NOMO-1 treated with dmso at 0.1 percent for 144 hours (cell line): ENCODE measurements at regions not wholly inside any gene's neighbourhood (a gene's known extent, or its start where the extent isn't known, plus 50 kb on each side); places are given as distances from the start of the nearest gene placed in this dataset.
"Not testable (repeated sequence)": the region's sequence is repeated elsewhere in the genome, so short reads cannot be mapped to it uniquely, and the experiment has no call there.

Source experiments
- DNase-seq: peaks from one replicate; lab custom pipeline; 2025; ENCODE audit not compliant: unreplicated experiment; lab: John Stamatoyannopoulos, UW

DNA sequence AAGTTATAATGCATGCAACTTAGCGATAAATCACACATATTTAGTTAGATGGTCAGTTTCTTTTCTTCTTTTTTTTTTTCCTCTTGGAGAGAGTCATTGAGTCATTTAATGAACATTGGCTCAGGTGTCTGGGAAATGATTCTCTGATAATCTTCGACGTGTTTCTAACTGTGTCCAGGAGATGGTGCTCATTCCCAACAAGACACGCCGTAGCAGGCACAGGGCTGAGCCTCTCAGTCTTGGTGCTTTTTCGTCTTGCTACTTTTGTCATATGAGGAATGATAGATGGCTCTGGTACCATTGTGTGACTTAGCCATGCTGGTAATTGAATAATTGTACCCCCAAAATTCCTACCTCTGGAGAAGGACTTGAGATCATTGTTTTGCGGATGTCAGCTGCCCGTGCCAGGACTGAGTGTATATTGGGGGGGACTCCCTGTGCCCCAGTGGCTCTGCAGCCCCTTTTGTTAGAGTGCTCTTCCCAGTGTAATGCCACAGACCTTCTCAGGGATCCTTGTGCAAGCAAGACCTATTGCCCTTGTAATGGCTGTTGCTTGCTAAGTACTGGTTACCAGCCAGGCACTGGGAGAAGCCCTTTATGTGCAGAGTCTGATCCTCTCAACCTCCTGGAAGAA is 107.6 kb upstream of the CYRIA start:
- DNase-seq = peak; percentile 15

DNA sequence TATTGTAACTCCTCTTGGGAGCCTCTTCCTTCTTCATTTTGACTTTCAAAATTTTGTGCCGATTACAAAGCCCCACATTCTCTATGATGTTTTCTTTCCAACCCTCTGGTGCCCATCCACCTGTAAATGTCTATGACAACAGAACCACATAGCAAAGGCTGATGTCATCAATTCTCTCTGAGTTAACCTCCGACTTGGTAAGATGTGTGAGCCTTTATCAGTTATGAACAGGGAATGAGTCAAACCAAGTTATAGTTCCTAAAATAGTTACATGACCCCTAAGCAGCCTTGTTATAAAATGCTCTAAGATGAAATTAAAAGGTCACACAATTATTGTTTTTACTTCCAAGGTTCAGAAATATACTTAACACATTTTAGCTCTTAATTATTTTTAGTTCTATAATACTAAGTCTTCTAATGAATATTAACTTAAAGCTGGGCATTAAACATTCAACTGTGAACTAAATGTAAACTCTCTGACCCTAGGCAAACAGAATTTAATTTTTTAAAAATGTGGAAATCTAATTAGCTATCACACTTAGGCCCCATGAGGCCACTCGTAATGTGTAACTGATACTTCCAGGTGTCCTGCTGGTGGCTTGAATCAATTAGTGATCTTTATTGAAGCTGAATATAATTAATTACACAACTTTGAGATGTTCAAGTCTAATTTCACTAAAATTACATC is 102.3 kb upstream of the CYRIA start:
- DNase-seq = no peak

DNA sequence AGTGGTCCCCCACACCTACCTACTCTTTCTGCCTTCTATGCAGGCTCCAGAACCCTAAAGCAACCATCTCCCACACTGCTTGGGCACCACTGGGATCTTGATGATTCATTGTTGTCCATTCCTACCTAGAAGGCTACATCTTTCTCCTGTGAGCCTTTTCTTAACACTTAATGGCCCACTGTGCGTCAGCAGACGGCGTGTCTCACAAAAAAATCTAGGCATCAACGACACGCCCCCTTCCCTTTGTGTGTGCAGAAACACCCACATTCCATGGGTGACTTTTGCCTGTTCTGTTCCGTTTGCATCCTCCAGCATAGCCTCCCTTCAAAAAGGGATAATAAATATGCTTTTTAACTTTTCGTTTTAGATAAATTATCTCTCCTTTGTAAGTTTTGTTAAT is 99.7 kb upstream of the CYRIA start:
- no peak for DNase-seq

DNA sequence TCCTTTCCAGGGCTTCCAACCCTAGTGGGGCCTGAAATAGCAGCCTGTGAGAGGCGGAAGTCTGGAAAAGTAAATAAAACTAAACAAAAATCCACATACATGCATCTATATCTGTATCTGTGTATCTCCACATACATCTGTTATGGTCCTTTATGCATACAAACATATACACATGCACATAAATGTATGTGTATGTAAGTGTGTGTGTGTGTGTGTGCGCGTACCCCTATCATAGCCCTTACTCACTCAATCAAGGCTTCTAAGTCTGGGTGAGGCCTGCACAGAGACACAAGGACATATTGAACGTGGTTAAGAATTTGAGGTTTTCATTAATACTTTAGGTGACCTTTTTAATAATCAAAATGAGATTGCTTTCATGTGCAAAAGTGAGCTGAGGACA is 98.9 kb upstream of the CYRIA start:
- no peak for DNase-seq

DNA sequence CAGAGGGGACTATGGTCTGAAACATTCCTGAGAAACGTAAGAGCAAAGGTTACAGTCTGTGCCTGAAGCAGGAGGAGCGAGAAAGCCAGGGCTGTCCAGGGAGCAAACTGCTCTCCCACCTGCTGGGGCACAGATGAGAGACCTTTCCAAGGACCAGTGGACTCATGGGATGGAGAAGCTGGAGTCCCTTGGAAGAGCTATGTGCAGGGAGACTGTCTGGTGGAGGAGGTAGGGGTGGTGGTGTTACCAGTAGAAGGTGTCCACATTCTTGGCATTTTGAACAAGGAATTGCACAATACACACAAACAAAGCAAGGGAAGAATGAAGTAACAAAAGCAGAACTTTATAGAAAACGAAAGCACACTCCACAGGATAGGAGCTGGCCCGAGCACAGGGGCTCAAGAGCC is 97.9 kb upstream of the CYRIA start:
- DNase-seq = peak; percentile 62

DNA sequence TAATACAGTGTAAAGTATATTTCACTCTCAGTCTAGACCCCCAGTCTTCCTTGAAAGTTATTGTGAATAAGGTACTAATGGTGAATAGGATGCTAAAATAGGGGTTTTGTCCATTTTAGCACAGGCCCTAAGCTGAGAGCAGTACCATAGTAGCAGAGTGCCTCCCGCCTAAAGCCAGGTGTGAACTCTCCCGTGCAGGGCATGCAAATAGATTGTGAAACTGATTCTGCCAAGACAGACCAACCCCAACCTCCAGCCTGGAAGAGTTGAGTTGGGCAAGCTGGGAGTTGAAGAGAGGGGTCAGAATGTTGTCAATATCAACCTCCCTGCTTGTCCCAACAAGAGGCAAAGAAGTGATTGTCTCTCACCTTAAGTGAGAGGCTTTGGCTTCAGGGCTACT is 97.4 kb upstream of the CYRIA start:
- DNase-seq = no peak

DNA sequence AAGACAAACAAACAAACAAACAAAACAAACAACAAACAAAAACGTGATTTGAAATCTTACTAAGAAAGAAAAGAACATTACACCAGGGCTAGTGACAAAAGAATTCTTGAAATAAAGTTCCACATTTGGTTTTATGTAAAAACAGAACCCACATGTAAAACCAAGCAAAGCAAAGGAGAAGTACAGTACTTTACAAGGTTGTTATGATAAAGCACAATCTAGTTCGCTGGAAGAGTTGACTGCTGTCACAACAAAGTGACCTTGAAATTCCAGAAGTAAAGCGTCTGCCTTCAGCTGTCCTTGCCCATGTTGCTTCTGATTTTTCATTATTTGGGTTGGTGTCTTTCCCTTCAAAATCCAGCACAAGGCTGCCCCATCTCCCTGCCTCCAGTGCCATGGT is 94.8 kb upstream of the CYRIA start:
- no peak for DNase-seq

DNA sequence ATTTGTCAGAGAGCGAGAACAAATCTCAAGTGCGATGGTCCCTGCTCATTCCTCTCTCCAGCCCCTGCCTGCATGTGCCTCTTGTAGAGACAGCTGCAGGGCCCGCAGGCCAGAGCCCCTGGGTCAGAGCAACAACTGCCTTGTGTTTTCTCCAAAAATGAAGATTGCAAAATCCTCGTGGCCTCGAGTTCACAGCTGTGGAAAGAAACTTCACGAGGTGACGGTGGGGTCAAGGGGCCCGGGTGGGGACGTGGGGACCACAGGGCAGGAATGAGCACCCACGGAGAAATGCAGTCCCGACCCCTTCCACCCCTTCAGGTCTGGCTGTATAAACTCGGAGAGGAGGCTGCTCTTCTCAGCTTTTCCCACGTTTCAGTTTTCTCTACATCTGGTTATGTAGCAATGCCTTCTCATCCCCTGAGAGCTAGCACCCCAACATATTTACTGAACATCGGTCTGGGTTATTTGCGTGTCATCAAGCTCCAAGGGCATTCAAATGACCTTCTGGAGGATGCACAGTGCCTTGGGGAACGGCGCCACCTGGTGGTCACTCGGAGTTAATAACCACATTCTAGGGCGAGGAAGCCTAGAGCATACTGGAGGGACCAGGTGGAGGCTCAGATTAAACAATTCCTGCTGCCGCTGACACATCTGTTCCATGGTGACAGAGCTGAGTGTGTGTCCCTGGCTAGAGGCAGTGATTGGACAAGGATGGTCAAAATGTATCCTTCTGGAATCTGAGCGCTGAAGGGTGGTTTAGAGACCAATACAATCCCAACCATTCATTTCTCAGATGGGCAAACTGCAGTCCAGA is 91.4 kb upstream of the CYRIA start:
- DNase-seq = peak; percentile 57

DNA sequence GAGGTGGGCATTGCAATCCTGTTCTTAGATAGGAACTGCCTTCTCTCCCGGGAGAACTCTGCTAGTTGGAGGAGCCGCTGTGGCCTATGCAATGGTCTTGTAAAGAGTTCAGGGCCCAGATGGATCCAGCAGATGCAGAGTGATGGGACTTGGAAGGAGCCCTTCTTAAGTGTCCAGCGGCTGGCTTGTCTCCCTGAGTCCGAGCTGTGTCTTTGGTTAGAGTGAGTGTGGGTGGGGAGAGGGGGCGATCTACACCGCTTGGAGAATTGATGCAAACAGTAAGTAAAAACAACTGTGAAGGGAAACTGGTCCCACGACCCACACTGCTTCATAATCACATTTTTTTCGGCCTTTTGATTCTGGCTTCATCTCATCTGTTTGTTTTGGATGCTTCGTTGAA is 89.8 kb upstream of the CYRIA start:
- DNase-seq = no peak

DNA sequence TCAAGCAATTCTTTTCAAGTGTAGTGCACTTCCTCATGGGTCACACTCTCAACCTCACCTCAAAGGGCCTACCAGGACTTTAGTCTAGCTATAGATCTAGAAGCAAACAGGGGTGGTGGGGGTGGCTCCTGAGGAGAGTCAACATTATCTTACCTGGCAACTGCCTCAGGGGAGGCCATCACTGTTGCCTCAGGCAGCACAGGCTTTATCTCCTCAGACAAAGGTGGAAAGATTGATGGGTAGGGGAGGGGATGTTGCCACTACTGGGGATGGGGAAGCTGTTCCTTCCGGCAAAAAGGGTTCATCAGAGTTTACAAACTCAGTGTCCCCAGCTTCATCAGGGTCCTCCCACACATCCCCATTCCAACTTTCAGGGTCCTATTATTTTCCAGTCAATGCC is 87.4 kb upstream of the CYRIA start:
- not testable (repeated sequence) for DNase-seq

DNA sequence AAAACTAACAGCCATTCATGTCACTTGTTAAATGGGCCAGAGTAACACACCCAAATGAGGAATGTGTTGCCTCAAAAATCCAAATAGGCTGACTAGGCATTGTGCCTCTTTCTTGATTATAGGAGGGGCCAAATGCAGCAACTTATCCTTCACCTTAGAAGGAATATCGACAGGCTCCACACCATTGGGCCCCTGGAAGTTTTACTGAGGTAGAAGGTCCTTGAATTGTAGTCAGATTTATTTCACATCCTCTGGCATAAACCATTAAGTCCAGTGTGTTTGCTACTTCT is 85.2 kb upstream of the CYRIA start:
- not testable (repeated sequence) for DNase-seq

DNA sequence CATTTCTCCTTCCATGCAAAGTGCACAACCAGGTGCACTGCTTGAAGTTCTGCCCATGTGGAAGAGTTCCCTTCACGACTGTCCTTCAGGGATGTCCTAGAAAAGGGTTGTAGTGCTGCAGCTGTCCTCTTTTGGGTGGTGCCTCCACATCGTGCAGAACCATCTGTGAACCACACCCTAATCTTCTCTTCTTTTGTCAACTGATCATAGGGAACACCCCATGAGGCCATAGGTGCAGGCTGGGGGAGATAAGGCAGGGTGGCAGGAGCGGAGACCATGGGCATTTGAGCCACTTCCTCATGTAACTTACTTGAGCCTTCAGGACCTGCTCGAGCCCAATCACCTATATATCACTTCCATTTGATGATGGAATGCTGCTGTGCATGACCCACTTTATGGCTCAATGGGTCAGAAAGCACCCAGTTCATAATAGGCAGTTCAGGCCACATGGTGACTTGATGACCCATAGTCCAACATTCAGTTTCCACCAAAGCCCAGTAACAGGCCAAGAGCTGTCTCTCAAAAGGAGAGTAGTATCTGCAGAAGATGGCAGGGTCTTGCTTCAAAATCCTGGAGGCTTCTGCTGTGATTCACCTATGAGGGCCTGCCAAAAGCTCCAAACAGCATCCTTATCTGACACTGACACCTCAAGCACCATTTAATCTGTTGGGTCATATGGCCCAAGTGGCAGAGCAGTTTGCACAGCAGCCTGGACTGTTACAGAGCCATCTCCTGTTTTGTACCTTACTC is 84.7 kb upstream of the CYRIA start:
- no peak for DNase-seq

DNA sequence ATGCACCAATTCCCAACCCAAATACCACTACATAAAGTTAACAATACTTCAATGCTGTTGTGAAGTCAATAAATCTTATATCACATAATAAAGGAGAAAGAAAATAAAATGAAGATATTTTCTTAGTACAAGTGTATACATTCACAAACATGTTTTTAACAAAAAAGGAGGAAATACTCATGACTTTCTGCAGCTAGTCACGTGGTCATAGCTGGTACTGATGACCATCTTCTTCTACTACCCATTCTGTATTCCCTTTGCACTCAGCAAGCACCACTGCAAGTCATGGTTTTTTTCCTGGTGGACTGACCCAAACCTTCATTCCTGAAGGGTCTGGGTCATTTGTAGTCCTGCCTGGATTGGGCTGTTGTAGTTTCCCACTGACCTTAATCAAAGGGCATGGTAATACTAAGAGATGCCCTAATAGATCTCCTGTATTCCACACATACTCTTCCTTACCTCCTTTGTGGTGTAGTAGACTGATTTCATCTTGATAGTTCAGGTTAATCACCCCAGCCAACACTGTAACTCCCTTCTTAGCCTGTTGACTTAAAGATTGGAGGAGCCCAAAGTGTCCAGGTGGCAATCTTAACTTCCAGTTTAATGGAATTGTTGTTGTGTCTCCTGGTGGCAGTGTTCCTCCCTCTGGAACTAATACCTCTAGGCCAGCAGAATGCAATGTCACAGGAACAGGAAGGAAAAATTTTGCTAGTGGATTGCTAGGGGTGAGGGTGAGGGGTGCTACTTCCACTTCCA is 83.1 kb upstream of the CYRIA start:
- DNase-seq = not testable (repeated sequence)

DNA sequence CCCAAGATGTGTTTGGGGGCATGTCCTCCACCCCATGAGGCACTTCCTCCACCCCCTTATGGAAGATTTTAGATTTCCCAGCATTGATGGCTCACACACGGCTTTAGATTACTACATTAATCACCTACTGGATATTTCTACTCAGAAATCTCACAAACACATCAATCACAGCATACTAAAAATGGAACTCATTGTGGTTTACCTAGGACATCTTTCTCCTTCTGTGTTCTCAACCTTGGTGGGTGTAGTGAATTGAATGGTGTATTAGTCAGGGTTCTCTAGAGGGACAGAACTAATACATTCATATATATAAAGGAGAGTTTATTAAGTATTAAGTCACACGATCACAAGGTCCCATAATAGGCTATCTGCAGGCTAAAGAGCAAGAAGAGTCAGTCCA is 82.1 kb upstream of the CYRIA start:
- no peak for DNase-seq

DNA sequence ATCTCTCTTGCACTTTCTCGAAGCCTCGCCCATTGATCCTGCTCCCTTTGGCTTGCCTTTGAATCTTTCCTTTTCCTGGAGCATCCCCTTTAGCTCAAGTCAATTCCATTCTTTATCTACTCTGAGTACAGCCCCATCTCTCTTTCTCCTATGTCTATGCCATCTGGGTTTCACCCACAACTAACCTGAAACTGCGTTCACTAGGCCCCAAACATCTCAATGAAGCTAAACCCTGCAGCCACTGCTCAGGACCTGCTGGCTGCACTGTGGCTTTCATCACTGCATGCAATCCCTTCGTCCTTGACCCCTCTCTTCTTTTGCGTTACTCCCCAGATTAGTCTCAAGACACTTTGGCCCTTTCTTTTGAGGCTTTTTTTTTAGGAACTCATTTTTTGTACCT is 81.6 kb upstream of the CYRIA start:
- DNase-seq = no peak

DNA sequence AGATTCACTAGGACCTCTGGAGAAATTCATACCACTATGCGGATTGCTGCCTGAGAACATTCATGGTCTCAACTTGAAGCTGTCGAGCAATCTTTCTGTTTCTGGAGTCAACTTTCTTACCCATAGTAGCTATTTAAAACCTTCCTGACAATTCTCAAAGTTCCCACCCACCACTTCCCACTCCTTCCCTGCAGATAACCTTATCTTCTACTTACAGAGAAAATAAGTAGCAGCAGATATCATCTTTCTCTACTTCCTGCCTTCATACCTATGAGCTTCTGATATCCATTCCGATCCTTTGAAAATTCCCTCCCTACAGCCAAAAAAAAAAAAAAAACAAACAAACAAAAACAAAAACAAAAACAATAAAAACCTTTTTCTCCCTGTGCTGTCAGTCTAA is 81.2 kb upstream of the CYRIA start:
- no peak for DNase-seq

DNA sequence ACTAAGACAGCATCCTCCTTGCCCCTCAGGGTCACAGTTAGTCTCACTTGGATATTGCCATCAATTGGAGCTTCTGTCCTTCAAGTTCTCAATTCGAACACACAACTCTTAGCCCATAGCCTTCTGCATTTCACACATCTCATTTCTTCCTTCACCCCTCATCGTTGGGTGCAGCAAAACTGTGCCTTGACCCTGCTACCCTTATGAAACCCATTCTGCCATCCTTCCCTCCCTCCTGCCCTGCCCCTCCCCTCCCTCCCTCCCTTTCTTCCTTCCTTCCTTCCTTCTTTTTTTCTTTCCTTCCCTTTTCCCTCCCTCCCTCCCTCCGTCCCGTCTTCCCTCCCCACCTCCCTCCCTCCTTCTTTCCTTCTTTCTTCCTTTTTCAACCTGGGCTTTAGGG is 80.7 kb upstream of the CYRIA start:
- no peak for DNase-seq

DNA sequence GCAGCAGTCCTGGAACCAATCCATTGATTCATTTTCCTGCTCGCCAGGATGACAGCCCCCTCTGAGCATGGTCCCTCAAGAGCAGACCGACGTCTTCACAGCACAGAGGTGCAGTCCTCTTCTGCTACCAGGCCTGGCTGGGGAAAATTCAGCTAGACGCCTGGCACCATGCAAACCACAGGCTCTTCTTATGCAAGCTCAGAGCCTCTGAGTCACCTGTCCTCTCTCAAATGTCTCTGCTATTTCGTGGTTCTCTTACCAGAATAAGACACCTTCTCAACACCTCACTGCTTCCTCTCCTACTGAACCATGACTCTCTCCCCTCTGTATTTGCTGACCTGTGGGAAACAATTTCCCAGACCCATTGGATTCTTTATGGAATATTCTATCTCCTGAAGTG is 79.8 kb upstream of the CYRIA start:
- peak; percentile 41 for DNase-seq

DNA sequence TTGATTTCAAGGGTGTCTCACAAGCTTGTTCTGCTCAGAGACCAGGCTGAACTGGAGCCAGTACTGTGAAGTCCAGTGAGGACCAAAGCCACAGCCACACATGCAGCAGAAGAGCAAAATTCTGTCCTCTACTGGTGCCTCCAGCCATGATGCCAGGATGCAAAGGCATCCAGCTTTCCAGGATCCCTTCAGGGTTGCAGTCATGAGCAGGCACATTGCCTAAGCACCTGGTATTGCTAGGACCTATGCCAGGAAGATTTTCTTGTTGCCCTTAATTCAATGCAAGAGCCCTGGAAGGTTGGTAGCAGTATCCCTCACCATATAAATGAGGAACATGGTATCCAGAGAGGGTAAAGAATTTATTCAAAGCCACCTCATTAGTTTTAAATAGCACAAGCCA is 78.9 kb upstream of the CYRIA start:
- DNase-seq = no peak

DNA sequence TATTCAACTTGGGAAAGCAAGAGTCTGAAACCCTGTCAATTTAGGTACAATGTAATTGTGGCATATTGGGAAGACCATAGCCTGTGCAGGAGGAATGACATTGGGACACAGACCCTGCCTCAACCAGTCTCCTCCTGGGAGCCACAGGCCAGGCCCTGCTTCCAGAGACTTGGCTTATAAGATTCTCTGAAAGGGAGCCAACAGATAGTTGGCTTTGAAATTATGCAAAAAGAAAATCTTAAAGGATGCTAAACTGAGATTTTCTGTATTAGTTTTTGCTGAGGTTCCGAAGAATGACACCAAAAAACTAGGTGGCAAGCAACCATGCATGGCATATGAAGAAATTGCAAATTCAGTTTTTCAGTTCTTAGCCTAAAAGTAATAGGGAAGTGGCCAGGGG is 76.4 kb upstream of the CYRIA start:
- DNase-seq = no peak

DNA sequence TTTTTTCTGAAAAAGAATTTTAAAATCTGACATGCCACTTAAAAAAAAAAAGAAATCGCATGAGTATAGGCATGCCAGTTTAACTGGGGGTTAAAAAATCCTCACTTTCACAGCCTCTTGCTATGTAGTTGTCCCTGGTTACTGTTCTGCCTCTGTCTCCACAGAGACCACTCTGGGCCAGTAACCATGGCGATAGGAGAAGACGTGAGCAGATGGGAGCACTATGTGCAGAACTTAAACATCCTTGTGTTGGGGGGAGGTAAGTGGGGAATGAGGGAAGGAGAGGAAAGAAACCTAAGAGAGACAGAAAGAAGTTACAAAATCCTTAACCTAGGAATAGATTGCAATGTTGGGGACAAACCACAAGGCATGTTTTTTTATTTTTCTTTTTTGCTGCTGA is 75.9 kb upstream of the CYRIA start:
- no peak for DNase-seq
